Neural crest cell (in vitro differentiated cells): ENCODE measurements at regions not wholly inside any gene's neighbourhood (a gene's known extent, or its start where the extent isn't known, plus 50 kb on each side); places are given as distances from the start of the nearest gene placed in this dataset.
A peak's percentile ranks its signal among the peaks of the same experiment; 100 is the strongest.

Experiments
- DNase-seq: peaks from one replicate; pipeline ENCODE4 v3.0.0; 2021; ENCODE audit warnings: low read depth, mixed read lengths, low spot score
- H3K27ac Mint-ChIP-seq: one replicate; pipeline ENCODE4 v1.8.0; 2021; ENCODE audit warnings: mild to moderate bottlenecking, mixed read lengths; ENCODE audit not compliant: unreplicated experiment
- H3K27me3 Mint-ChIP-seq: 2 replicates; pipeline ENCODE4 v1.8.0; 2021; ENCODE audit warnings: low read depth, mild to moderate bottlenecking, mixed read lengths
- H3K36me3 Mint-ChIP-seq: 2 replicates; pipeline ENCODE4 v1.8.0; 2021; ENCODE audit warnings: low read depth, mild to moderate bottlenecking, mixed read lengths
- H3K4me1 Mint-ChIP-seq: 2 replicates; pipeline ENCODE4 v1.8.0; 2021; ENCODE audit warnings: mixed read lengths
- H3K4me3 Mint-ChIP-seq: one replicate; pipeline ENCODE4 v1.8.0; 2021; ENCODE audit warnings: mild to moderate bottlenecking, mixed read lengths
- H3K9me3 Mint-ChIP-seq: 2 replicates; pipeline ENCODE4 v1.8.0; 2021; ENCODE audit warnings: mixed read lengths
- CTCF ChIP-seq: fragments of 200-600 bp; sonication (generic); conservative IDR thresholded peaks from 2 replicates; pipeline ENCODE4 v1.5.0; 2021; ENCODE audit warnings: antibody characterized with exemption, mild to moderate bottlenecking

GRCh38 chr9:113650207-113651131 lies 186.9 kb downstream of the RGS3 start:
- H3K9me3 Mint-ChIP-seq = no peaks in the 10 kb centered on the region
- peak overlapping the region; percentile 78 for H3K27ac Mint-ChIP-seq
- peaks cover 23% of the 10 kb centered on the region for H3K4me1 Mint-ChIP-seq
- no peaks in the 10 kb centered on the region for H3K36me3 Mint-ChIP-seq
- no peak overlapping the region for H3K4me3 Mint-ChIP-seq
- no peak for DNase-seq
- TF ChIP-seq CTCF = no peak
- H3K27me3 Mint-ChIP-seq = no peaks in the 10 kb centered on the region

- Mint-ChIP-seq H3K27me3 (no peaks in the 10 kb centered on the region), H3K9me3 (no peaks in the 10 kb centered on the region), H3K27ac (no peak overlapping the region), H3K4me3 (no peak overlapping the region), H3K36me3 (no peaks in the 10 kb centered on the region), H3K4me1 (peaks cover 25% of the 10 kb centered on the region)
- no peak for DNase-seq
- no peak for TF ChIP-seq CTCF
Observed at GRCh38 chr9:113651896-113652295, 188.4 kb downstream of the RGS3 start.

- H3K27me3 Mint-ChIP-seq = no peaks in the 10 kb centered on the region
- no peak for DNase-seq
- no peaks in the 10 kb centered on the region for H3K36me3 Mint-ChIP-seq
- no peak for TF ChIP-seq CTCF
- H3K9me3 Mint-ChIP-seq = no peaks in the 10 kb centered on the region
- H3K4me3 Mint-ChIP-seq = no peak overlapping the region
- peaks cover 28% of the 10 kb centered on the region for H3K4me1 Mint-ChIP-seq
- H3K27ac Mint-ChIP-seq = no peak overlapping the region
Observed at GRCh38 chr9:113652355-113653152, 189.0 kb downstream of the RGS3 start.

- Mint-ChIP-seq H3K27ac (no peak overlapping the region), H3K36me3 (no peaks in the 10 kb centered on the region), H3K4me1 (peaks cover 32% of the 10 kb centered on the region), H3K9me3 (no peaks in the 10 kb centered on the region), H3K27me3 (no peaks in the 10 kb centered on the region), H3K4me3 (no peak overlapping the region)
- no peak for TF ChIP-seq CTCF
- no peak for DNase-seq
Observed at GRCh38 chr9:113653746-113654604, 190.4 kb downstream of the RGS3 start.
